GM21737 (cell line): ENCODE measurements at regions not wholly inside any gene's neighbourhood (a gene's known extent, or its start where the extent isn't known, plus 50 kb on each side); places are given as distances from the start of the nearest gene placed in this dataset.

Experiments
- ATAC-seq: cut with Tn5 transposase; IDR thresholded peaks from one replicate; pipeline ENCODE4 v1.9.1; 2021; ENCODE audit warnings: mild to moderate bottlenecking, moderate library complexity; ENCODE audit not compliant: unreplicated experiment

GRCh38 chr13:71090990-71091389, 776.0 kb downstream of the DACH1 start:
- no peak for ATAC-seq

DNA sequence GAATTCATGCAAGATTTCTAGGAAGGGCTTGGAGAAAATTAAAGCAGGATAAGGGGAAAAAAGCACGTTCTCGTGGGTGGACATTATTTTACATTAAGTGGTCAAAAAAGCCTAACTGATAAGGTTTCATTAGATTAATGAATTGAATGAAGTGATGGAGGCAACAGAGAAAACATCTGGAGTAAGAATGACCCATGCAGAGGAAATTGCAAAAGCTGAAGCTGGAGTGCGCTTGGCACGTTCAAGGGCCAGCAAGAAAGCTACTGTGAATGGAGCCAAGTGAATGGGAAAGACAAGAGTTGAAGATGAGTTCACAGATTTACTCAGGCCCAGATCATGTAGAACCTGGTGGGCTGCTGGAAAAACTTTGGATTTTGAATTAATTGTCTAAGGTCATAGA, 777.9 kb downstream of the DACH1 start:
- no peak for ATAC-seq

GRCh38 chr13:71087432-71087831, 779.6 kb downstream of the DACH1 start:
- no peak for ATAC-seq

- no peak for ATAC-seq
These were observed 780.0 kb downstream of the DACH1 start for GRCh38 chr13:71087006-71087405.

- ATAC-seq: no peak
These were observed 784.4 kb downstream of the DACH1 start for GRCh38 chr13:71082631-71083030.

GRCh38 chr13:71079638-71080037, 787.4 kb downstream of the DACH1 start:
- no peak for ATAC-seq

DNA sequence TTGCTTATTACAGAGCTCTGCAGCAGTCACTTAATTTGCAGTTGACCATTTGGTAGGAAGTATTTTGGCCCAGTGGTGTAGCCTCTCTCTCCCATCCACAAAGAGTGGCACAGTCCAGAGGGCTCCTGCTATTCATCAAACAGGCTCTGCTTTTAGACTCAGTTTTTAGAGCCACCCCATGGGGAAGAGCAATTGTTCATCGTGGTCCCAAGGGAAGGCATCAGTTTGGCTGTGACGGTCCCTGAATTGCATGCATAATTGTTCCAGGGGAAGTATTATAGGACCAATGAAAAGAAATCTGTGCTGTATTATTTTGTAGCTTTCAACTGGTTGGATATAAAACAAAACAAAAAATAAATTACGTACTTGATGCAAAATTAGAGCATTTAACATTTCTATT, 799.0 kb downstream of the DACH1 start:
- ATAC-seq: no peak

DNA sequence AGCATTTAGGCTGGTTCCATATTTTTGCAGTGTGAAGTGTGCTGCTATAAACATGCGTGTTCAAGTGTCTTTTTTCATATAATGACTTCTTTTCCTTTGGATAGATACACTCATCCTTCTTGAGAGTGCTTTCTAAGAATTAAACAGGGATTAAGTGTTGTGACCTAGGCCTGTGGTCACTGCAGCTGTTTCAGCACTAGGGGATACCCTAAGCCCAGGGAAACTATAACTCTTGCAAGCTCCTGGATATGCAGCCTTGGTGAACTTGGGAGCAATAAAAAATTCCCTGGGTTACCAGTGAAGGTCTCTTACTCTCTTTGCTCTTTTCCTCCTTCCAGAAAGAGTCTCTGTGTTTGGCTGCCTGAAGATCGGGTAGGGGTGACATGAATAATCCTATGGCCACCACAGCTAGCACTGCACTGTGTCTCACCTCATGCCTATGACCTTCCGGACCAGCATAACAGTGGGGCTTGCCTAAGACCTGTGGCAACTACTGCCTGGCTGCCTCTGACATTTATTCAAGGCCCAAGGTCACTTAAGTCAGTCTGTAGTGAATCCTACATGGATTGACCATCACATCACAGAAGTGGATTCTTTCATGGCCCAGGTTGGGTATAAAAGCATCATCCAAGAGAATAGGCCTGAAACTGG, 799.7 kb downstream of the DACH1 start:
- no peak for ATAC-seq

DNA sequence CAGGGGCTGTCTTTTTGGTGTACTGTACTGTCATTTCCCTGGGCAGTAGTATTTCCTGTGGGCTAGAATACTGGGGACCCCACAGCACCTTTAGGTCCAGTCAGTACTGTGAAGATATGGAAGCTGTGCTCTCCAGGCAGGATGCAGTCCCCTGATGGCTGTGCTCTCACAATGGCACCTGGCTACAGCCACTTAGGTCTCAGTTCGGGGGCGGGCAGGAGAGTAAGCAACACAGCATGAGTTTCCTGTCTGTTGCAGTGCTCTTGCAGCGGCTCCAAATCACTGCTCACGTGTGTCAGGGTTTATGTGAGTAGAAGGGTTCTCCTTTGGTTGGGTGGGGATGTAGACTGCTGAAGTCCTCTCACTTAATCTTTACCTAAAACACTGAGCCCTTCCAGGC, 810.4 kb downstream of the DACH1 start:
- no peak for ATAC-seq

- ATAC-seq: no peak
These were observed 811.4 kb downstream of the DACH1 start for GRCh38 chr13:71055644-71056043.

DNA sequence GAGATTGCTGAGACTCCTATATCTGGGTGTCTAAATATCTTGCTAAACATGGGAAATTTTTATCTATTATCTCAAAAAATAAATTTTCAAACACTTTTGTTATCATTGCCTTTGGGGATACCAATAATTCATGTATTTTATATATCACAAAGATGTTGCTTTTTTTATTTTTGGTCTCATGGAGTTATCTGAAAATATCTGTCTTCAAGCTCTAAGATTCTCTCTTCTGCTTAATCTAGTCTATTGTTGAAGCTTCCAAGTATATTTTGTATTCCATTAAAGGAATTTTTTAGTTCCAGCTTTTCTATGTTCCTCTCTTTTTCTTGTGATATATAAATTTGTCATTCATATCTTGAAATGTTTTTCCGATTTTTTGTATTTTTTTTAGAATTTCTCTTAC, 812.0 kb downstream of the DACH1 start:
- ATAC-seq: no peak

DNA sequence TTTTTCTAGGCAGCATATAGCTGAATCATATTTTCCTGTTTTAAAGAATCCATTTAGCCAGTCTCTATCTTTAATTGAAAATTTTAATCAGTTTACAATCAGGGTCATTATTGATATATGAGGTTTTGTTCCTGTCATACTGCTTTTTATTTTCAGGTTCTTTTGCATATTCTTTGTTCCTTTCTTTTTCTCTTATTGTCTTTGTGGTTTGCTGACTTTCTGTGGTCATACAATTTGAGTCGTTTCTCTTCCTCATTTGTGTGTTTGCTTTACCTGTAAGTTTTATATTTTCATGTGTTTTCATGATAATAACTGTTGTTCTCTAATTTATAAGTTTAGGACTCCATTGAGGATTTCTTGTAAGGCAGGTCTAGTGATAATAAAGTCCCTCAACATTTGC, 812.6 kb downstream of the DACH1 start:
- ATAC-seq: peak; percentile 73

- no peak for ATAC-seq
These were observed 815.4 kb downstream of the DACH1 start for GRCh38 chr13:71051573-71051972.

GRCh38 chr13:71046360-71047079, 820.5 kb downstream of the DACH1 start:
- no peak for ATAC-seq

GRCh38 chr13:71045101-71045500, 821.9 kb downstream of the DACH1 start:
- no peak for ATAC-seq

DNA sequence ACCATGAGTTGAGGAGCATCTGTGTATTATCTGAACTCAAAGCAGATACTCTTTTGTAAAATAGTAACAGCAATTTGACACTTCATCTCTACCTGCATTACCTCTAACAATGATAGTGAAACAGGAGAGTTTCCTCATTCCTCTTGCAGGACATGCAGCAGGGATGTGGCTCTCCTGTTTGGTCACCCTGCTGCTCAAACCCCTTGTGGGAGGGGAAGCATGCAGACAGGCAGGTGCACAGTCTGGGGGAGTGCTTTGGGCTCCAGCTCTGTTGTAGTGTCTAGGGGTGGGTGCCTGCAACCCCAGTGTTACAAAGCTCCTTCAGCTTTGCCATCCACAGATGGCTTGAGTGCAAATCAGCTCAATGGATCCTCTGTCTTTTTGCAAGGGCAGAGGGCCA, 827.6 kb downstream of the DACH1 start:
- no peak for ATAC-seq

DNA sequence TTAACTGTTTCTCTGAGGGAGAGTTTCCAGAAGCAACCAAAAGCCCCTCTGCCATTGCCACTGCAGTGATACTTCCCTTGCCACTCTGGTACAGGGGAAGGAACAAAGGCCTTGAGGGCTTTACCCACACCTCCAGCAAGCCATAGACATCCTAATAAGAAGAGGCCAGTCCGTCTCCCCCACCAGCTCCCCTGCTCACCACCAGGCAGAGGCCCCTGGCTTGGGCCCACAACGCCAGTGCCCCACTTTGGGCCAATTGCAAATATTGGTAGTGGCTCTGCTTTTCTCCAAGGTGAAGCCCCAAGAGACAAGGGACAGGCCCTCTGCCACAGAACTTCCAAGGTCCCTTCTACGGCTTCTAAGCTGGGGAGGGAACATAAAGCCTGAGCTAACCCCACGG, 833.0 kb downstream of the DACH1 start:
- no peak for ATAC-seq

DNA sequence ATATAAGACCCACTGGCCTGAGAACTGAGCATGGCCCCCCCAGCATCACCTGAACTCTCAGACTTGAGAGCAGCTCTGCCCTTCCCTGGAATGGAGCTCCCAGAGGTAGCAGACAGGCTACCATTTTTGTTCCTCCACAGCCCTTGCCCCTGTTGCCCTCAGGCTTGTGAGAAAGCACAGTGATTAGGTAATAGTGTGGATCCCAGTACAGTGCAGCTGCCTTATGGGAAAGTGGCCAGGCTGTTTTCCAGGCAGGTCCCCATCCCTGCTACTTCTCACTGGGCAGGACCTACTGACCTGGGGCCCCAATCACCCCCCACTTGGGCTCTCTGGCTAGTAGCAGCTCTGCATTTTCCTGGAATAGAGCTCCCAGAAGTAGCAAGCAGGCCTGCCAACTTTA, 834.0 kb downstream of the DACH1 start:
- ATAC-seq: no peak

DNA sequence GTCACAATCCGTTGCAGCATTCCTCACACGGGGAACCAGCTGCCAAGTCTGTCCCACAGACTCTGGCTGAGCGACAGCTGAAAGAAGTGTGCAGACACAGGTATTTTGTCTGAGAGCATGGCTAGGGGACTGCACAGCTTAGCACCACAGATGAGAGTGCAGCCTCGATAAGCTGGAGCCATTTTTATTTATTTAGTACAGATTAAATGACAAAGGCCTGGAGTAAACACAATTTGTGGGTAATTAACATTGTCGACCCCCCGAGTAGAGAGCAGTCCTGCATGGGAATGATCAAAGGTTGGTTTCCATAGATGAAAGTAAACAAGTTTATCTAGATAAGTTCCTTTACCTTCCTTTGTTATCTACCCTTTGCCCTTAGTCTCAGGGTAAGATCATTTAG, 836.2 kb downstream of the DACH1 start:
- no peak for ATAC-seq

DNA sequence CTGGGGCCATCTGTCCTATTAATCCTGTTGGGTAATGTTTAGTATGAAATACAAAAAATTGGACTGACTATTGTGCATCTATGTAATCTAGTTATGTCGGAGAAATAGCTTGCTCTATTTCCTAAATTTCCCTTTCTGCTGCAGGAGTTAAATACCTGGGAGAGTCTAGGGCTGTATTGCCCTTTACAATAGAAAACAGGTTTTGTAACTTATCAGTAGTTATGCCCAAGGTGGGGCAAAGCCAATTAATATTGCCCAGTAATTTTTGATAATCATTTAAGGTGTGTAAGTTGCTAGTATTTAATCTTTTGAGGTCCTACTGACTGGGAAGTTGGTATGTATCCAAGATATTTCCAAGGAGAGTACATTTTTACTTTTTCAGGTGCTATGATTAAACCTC, 838.1 kb downstream of the DACH1 start:
- ATAC-seq: no peak

- no peak for ATAC-seq
These were observed 845.1 kb downstream of the DACH1 start for GRCh38 chr13:71021825-71022422.

- no peak for ATAC-seq
These were observed 848.0 kb downstream of the DACH1 start for GRCh38 chr13:71018995-71019394.
